H4 (cell line): ENCODE measurements at regions not wholly inside any gene's neighbourhood (a gene's known extent, or its start where the extent isn't known, plus 50 kb on each side); places are given as distances from the start of the nearest gene placed in this dataset.

ENCODE experiments used
- DNase-seq: peaks from one replicate; pipeline ENCODE4 v3.0.0-alpha.2; 2015; ENCODE audit warnings: low spot score

DNA sequence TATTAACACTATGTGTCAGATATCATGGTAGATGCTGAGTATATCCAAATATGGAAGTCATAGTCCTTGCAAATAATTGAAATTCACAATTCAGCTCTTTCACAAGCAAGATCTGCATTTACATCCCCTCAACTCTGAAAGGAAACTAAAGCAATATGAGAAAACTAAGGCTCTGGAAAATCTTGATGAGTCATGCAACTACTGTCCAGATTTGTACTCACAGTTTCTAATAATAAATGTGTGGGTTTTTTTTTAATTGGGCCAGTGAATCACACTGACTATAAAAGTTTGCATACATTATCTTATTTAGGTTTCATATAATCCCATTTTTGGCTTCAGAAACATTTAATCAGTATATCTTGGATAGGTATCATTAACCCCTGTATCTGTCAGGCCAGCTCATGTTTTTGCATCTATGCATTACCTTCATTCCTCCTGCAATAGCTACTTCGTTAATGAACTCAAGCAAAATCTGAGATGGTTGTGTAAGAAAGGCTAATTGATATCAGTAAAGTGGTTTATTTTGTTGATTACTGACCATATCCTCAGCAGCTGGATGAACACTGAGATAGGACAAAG is 58.7 kb upstream of the PRR16 start:
- peak; percentile 75 for DNase-seq

DNA sequence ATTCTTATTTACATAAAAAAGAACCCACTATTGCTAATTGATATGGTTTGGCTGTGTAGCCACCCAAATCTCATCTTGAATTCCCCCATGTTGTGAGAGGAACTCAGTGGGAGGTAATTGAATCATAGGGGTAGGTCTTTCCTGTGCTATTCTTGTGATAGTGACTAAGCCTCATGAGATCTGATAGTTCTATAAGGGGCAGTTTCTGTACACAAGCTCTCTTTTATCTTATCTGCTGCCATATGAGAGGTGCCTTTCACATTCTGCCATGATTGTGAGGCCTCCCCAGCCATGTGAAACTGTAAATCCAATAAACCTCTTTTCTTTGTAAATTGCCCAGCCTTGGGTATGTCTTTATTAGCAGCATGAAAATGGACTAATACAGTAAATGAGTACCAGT is 58.2 kb upstream of the PRR16 start:
- peak; percentile 43 for DNase-seq

DNA sequence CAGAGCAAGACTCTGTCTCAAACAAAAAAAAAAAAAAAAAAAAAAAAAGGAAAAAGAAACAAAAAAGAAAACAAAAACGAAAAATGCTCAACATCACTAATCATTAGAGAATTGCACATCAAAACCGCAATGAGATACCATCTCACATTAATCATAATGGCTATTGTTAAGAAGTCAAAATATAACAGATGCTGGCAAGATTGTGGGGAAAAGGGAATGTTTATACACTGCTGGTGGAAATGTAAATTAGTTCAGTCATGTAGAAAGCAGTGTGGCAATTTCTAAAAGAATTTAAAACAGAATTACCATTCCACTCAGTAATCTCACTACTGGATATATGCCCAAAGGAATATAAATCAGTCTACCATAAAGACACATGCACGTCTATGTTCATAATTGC is 50.4 kb upstream of the PRR16 start:
- no peak for DNase-seq
